GM12864 (cell line): ENCODE measurements at regions not wholly inside any gene's neighbourhood (a gene's known extent, or its start where the extent isn't known, plus 50 kb on each side); places are given as distances from the start of the nearest gene placed in this dataset.

Experiments
- DNase-seq: peaks from one replicate; pipeline ENCODE4 v3.0.0-alpha.2; 2011; ENCODE audit warnings: low read depth
- H3K4me3 ChIP-seq: 2 replicates; pipeline ENCODE4 v1.5.1; 2011; ENCODE audit warnings: mild to moderate bottlenecking, low read depth, low read length, control low read depth
- TF ChIP-seq, protein P1 (sequence below): IDR thresholded peaks from 2 replicates; pipeline ENCODE4 v1.5.1; 2011; ENCODE audit warnings: low read depth, mild to moderate bottlenecking, moderate library complexity, low read length, control low read depth, inconsistent platforms; ENCODE audit errors: missing control alignments

DNA sequence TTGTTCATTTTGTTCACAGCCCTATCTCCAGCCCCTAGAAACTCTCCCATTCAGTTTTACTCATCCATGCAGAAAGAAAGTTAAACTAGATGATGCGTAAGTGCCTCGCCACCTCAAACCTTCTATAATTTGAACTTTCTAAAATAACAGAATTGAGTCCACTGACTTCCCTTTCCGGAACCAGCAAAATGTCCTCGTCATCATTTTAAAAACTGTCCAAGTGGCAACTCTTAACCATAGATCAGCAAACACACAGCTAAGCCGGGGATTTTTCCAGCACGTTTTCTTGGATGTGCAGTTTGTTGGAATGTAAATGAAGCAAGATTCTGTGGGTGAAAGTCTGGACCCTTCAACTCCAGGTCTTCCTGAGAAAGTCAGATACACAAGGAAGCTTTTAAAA is 369.7 kb upstream of the ERCC4 start:
- H3K4me3 ChIP-seq, result no peak overlapping the region
- TF ChIP-seq, protein P1, sequence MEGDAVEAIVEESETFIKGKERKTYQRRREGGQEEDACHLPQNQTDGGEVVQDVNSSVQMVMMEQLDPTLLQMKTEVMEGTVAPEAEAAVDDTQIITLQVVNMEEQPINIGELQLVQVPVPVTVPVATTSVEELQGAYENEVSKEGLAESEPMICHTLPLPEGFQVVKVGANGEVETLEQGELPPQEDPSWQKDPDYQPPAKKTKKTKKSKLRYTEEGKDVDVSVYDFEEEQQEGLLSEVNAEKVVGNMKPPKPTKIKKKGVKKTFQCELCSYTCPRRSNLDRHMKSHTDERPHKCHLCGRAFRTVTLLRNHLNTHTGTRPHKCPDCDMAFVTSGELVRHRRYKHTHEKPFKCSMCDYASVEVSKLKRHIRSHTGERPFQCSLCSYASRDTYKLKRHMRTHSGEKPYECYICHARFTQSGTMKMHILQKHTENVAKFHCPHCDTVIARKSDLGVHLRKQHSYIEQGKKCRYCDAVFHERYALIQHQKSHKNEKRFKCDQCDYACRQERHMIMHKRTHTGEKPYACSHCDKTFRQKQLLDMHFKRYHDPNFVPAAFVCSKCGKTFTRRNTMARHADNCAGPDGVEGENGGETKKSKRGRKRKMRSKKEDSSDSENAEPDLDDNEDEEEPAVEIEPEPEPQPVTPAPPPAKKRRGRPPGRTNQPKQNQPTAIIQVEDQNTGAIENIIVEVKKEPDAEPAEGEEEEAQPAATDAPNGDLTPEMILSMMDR, result no peak
- DNase-seq, result no peak

DNA sequence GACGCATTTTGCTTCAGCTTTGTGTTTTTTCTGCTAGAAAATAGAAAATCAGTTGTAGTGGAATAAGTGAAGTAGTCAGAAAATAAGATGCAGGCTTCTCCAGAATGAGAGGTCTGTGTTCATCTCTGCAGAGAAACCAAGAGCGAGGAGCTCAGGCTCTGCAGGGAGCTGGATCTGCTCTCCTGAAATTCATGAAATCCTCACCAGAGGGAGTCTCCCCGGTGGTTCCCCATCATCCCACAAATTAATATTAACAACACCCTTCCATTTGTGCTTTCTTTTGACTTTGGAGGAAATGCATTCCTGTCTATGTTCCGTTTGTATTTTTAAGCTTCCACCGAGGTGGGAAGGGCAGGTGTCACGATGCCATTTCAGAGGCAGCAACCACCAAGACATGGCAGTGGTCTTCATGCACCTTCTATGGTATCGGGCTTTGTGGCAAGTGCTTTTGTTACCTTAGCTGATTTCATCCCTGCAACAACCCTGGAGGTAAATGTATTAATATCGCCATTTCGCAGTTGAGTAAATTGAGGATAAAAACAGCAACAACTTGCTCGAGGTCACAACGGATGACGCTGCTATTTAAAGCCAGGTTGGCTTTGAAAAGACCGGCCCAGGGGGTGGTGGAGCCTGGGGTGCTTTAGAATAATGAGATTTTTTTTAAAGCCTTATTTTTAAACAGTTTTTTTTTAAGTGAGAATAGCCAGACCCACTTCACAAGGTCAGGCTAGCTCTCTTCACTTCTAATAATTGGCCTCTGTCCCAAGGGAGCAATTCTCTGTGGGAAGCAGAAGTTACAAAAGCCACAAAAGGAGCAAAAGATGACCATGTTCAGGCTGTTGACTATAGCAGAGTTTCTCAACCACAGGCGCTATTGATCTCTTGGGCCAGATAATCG is 367.6 kb upstream of the ERCC4 start:
- TF ChIP-seq, protein P1, result no peak
- no peak for DNase-seq

DNA sequence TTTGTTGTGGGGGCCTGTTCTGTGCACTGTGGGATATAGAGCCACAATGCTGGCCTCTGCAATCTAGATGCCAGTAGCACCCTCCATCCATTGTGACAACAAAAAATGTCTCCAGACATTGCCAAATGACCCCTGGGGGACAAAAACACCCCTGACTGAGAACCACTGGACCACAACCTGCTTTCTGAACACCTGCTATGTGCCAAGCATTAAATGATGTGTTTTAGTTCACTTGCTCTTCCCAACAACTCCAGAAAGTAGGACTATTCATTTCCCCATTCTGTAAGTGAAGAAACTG is 367.0 kb upstream of the ERCC4 start:
- DNase-seq, result no peak
- no peak overlapping the region for H3K4me3 ChIP-seq

More for the DNA sequence above, 367.6 kb upstream of the ERCC4 start:
- H3K4me3 ChIP-seq, result no peak overlapping the region

DNA sequence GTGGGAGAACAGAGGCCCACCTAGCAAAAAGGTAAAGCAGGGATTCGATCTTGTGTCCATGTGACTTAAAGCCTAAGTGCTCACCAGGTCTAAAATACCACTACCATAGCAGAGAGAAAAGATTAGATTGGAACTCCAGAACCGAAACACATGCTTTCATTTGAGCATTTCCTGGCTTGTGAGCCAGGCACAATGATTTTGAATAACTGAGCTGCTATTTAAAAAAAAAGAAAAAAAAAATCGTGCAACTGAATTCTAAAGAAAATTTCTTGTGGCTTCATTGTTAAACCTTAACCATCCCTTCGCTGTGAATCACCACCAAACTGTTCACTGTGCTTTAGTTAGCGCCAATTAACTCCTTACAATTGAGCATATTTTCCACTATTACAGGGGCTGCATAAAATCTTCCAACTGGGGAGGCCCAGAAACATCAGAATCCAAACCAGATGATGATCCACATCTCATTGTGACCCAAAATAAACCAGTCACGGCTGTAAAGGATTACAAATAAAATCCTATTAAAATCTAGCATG is 366.4 kb upstream of the ERCC4 start:
- DNase-seq, result no peak
- TF ChIP-seq, protein P1, result no peak
- H3K4me3 ChIP-seq, result no peak overlapping the region

More for the DNA sequence above, 367.0 kb upstream of the ERCC4 start:
- TF ChIP-seq, protein P1, result no peak

DNA sequence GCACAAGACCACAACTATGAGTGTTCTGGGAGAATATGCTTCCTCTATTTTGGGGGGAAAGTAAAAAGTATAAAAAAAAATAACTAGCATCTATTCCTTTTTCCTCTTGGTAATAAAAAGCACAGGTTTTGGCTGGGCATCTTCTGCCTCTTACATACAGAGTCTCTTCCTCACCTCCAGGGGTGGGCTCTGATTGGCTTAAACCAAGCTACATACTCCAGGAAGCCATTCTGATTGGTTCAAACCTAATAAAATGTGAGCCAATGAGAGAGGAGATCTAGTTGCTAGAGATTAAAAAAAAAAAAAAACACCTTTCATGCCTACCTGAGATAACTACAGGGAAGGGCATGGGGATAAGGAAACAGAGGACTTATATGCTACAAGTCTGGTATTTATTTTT is 365.9 kb upstream of the ERCC4 start:
- no peak for DNase-seq
- TF ChIP-seq, protein P1, result no peak
- no peak overlapping the region for H3K4me3 ChIP-seq

DNA sequence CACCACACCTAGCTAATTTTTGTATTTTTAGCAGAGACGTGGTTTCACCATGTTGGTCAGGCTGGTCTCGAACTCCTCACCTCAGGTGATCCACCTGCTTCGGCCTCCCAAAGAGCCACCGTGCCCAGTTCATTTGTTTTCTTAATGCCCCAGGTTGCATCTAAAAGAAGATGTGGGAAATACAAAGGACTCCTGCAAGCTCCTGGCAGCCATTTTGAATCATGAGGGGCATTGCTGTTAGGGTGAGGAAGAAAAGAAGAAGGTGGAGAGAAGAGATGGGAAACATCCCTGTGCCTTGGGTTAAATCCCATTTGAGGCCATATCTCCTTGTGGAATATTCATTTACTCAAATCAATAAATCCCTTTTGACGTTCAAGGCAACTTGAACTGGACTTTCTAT is 365.3 kb upstream of the ERCC4 start:
- H3K4me3 ChIP-seq, result no peak overlapping the region
- TF ChIP-seq, protein P1, result no peak
- no peak for DNase-seq

DNA sequence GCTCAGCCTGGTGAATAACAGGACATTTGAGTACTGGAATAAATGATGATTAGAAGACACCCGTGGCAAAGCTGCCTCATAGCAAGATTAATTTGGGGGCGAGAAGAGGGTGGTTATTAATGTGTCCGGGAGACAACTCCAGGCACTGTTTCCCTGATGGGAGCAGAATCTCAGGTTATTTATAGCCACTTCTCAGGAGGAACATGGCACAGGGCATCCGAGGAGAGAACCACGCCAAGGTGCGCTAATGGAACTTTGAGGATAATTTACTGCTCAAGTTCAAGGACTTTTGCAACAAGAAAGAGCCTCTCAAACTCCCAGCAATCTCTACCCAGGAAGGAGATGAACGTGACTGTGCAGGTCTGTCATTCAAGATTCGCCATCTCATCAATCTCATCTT is 362.5 kb upstream of the ERCC4 start:
- no peak for DNase-seq
- TF ChIP-seq, protein P1, result no peak
- H3K4me3 ChIP-seq, result no peak overlapping the region
